Spinal cord (tissue), 9 donors: ENCODE measurements at regions not wholly inside any gene's neighbourhood (a gene's known extent, or its start where the extent isn't known, plus 50 kb on each side); places are given as distances from the start of the nearest gene placed in this dataset.

Experiments used
- DNase-seq, 6 donors: peaks; one replicate each; pipeline versions ENCODE4 v3.0.0 to v3.0.0-alpha.2; 2013 to 2015; ENCODE audit warnings: low spot score in 6 of 6, low read depth in 4 of 6
- H3K27ac ChIP-seq: one replicate; pipeline ENCODE4 v1.5.1; 2013; ENCODE audit warnings: low read depth, low read length, control low read depth
- H3K27me3 ChIP-seq: one replicate; pipeline ENCODE4 v1.6.1; 2013; ENCODE audit warnings: low read length; ENCODE audit not compliant: control insufficient read depth, insufficient read depth
- H3K36me3 ChIP-seq: one replicate; pipeline ENCODE4 v1.6.1; 2013; ENCODE audit warnings: low read length; ENCODE audit not compliant: control insufficient read depth, insufficient read depth
- H3K4me1 ChIP-seq: one replicate; pipeline ENCODE4 v1.6.1; 2013; ENCODE audit warnings: low read length; ENCODE audit not compliant: control insufficient read depth, insufficient read depth
- H3K4me3 ChIP-seq: one replicate; pipeline ENCODE4 v1.5.1; 2013; ENCODE audit warnings: low read depth, low read length, control low read depth
- H3K9me3 ChIP-seq: one replicate; pipeline ENCODE4 v1.6.1; 2013; ENCODE audit warnings: low read length; ENCODE audit not compliant: control insufficient read depth, insufficient read depth
- whole genome bisulfite sequencing: methylation state at CpG from one replicate; pipeline ENCODE4 v1.1.5; 2013; ENCODE audit warnings: missing lambda C conversion rate; ENCODE audit not compliant: insufficient coverage; 5-methylcytosine and 5-hydroxymethylcytosine counted together
- donor health status: healthy.

GRCh38 chr19:31179471-31179852 lies 169.8 kb downstream of the TSHZ3 start:
- H3K4me3 ChIP-seq: no peak overlapping the region
- 94% methylated on average over 1 of the region's 1 CpG for WGBS
- H3K9me3 ChIP-seq: no peaks in the 10 kb centered on the region
- no peaks in the 10 kb centered on the region for H3K27me3 ChIP-seq
- no peak for DNase-seq
- H3K4me1 ChIP-seq: peaks cover 3% of the 10 kb centered on the region
- no peak overlapping the region for H3K27ac ChIP-seq
- H3K36me3 ChIP-seq: no peaks in the 10 kb centered on the region

GRCh38 chr19:31178833-31179470 lies 170.3 kb downstream of the TSHZ3 start:
- Histone ChIP-seq H3K36me3 (no peaks in the 10 kb centered on the region), H3K27ac (no peak overlapping the region), H3K27me3 (no peaks in the 10 kb centered on the region), H3K9me3 (no peaks in the 10 kb centered on the region), H3K4me1 (peaks cover 3% of the 10 kb centered on the region), H3K4me3 (no peak overlapping the region)
- 83% methylated on average over 1 of the region's 1 CpG for WGBS
- DNase-seq: no peak

- no peaks in the 10 kb centered on the region for H3K27me3 ChIP-seq
- no peaks in the 10 kb centered on the region for H3K36me3 ChIP-seq
- H3K4me1 ChIP-seq: peaks cover 3% of the 10 kb centered on the region
- no peak overlapping the region for H3K4me3 ChIP-seq
- no peak overlapping the region for H3K27ac ChIP-seq
- no peak for DNase-seq
- no peaks in the 10 kb centered on the region for H3K9me3 ChIP-seq
- WGBS: 45% methylated on average over 4 of the region's 5 CpGs
Measured at GRCh38 chr19:31177246-31177645, 172.0 kb downstream of the TSHZ3 start.

- DNase-seq: no peak
- Histone ChIP-seq H3K27ac (no peak overlapping the region), H3K27me3 (no peaks in the 10 kb centered on the region), H3K4me1 (peaks cover 3% of the 10 kb centered on the region), H3K36me3 (no peaks in the 10 kb centered on the region), H3K9me3 (no peaks in the 10 kb centered on the region), H3K4me3 (no peak overlapping the region)
- WGBS: 94% methylated on average over 2 of the region's 3 CpGs
Measured at GRCh38 chr19:31175564-31176348, 173.5 kb downstream of the TSHZ3 start.

- Histone ChIP-seq H3K9me3 (no peaks in the 10 kb centered on the region), H3K27ac (no peak overlapping the region), H3K4me1 (peaks cover 3% of the 10 kb centered on the region), H3K27me3 (no peaks in the 10 kb centered on the region), H3K36me3 (no peaks in the 10 kb centered on the region), H3K4me3 (no peak overlapping the region)
- DNase-seq: no peak
- 60% methylated on average over 1 of the region's 5 CpGs for WGBS
Measured at GRCh38 chr19:31174948-31175347, 174.3 kb downstream of the TSHZ3 start.

GRCh38 chr19:31173991-31174390 lies 175.2 kb downstream of the TSHZ3 start:
- Histone ChIP-seq H3K9me3 (no peaks in the 10 kb centered on the region), H3K36me3 (no peaks in the 10 kb centered on the region), H3K4me1 (peaks cover 3% of the 10 kb centered on the region), H3K27me3 (no peaks in the 10 kb centered on the region), H3K4me3 (no peak overlapping the region), H3K27ac (no peak overlapping the region)
- 100% methylated on average over 1 of the region's 4 CpGs for WGBS
- DNase-seq: no peak

- no peaks in the 10 kb centered on the region for H3K9me3 ChIP-seq
- no peak overlapping the region for H3K27ac ChIP-seq
- H3K4me3 ChIP-seq: no peak overlapping the region
- 100% methylated on average over 2 of the region's 4 CpGs for WGBS
- DNase-seq: no peak
- no peaks in the 10 kb centered on the region for H3K4me1 ChIP-seq
- H3K36me3 ChIP-seq: no peaks in the 10 kb centered on the region
- no peaks in the 10 kb centered on the region for H3K27me3 ChIP-seq
Measured at GRCh38 chr19:31171936-31172335, 177.3 kb downstream of the TSHZ3 start.

- Histone ChIP-seq H3K9me3 (no peaks in the 10 kb centered on the region), H3K36me3 (no peaks in the 10 kb centered on the region), H3K4me1 (peaks cover 5% of the 10 kb centered on the region), H3K27ac (no peak overlapping the region), H3K27me3 (no peaks in the 10 kb centered on the region), H3K4me3 (no peak overlapping the region)
- DNase-seq: no peak
- no CpG with 5 or more reads among the region's 2 CpGs for WGBS
Measured at GRCh38 chr19:31170046-31170445, 179.2 kb downstream of the TSHZ3 start.

GRCh38 chr19:31168106-31168625 lies 181.1 kb downstream of the TSHZ3 start:
- peaks cover 12% of the 10 kb centered on the region for H3K4me1 ChIP-seq
- no peaks in the 10 kb centered on the region for H3K9me3 ChIP-seq
- no peak overlapping the region for H3K4me3 ChIP-seq
- H3K36me3 ChIP-seq: no peaks in the 10 kb centered on the region
- no peak overlapping the region for H3K27ac ChIP-seq
- peak in 1 of 6 donors; percentile 75 for DNase-seq
- H3K27me3 ChIP-seq: no peaks in the 10 kb centered on the region
- WGBS: 86% methylated on average over 2 of the region's 8 CpGs

- H3K4me1 ChIP-seq: peaks cover 12% of the 10 kb centered on the region
- peak in 1 of 6 donors; percentile 59 for DNase-seq
- no peaks in the 10 kb centered on the region for H3K27me3 ChIP-seq
- no peaks in the 10 kb centered on the region for H3K9me3 ChIP-seq
- H3K4me3 ChIP-seq: no peak overlapping the region
- H3K27ac ChIP-seq: no peak overlapping the region
- H3K36me3 ChIP-seq: no peaks in the 10 kb centered on the region
- WGBS: 33% methylated on average over 2 of the region's 8 CpGs
Measured at GRCh38 chr19:31167690-31168089, 181.5 kb downstream of the TSHZ3 start.
